ENCODE measurements at regions not wholly inside any gene's neighbourhood (a gene's known extent, or its start where the extent isn't known, plus 50 kb on each side); places are given as distances from the start of the nearest gene placed in this dataset.

- Mint-ChIP-seq H3K9me3 (ENCODE audit: unreplicated experiment) (no peaks in the 10 kb centered on the region), H3K27me3 (ENCODE audit: low read depth, unreplicated experiment) (no peaks in the 10 kb centered on the region), H3K36me3 (ENCODE audit: low read depth, unreplicated experiment) (no peaks in the 10 kb centered on the region), H3K4me1 (ENCODE audit: low read depth, unreplicated experiment) (no peaks in the 10 kb centered on the region), H3K4me3 (ENCODE audit: unreplicated experiment) (no peak overlapping the region), H3K27ac (ENCODE audit: unreplicated experiment) (no peak overlapping the region)
- Histone ChIP-seq H3K27me3 (ENCODE audit: insufficient read depth, low read length) (no peaks in the 10 kb centered on the region), H3K4me3 (ENCODE audit: insufficient read depth, low read depth, low read length) (no peak overlapping the region), H3K79me2 (ENCODE audit: insufficient read depth, low read length) (no peaks in the 10 kb centered on the region), H2AFZ (ENCODE audit: low read depth, low read length) (no peak overlapping the region), H3K9ac (ENCODE audit: low read length) (no peak overlapping the region), H4K20me1 (ENCODE audit: insufficient read depth, low read length) (no peaks in the 10 kb centered on the region), H3K4me2 (ENCODE audit: low read length) (no peak overlapping the region), H3K4me1 (ENCODE audit: insufficient read depth, low read length) (no peaks in the 10 kb centered on the region), H3K36me3 (ENCODE audit: insufficient read depth, low read length) (no peaks in the 10 kb centered on the region), H3K27ac (ENCODE audit: low read depth, low read length) (no peak overlapping the region), H3K9me3 (ENCODE audit: insufficient read depth, low read depth, low read length) (no peaks in the 10 kb centered on the region)
- TF ChIP-seq CTCF (IDR thresholded peaks at IDR 0.05; ENCODE audit: insufficient read depth, low read depth, low read length): no peak
- no peak for TF ChIP-seq EZH2 (IDR thresholded peaks at IDR 0.05; ENCODE audit: insufficient read depth, low read length)
- DNase-seq (ENCODE audit: low read depth) (no peak), FAIRE-seq (no peak)
Observed at GRCh38 chr4:96784336-96784735, 944.4 kb downstream of the PDHA2 start.

- Mint-ChIP-seq H3K36me3 (ENCODE audit: low read depth, unreplicated experiment) (no peaks in the 10 kb centered on the region), H3K9me3 (ENCODE audit: unreplicated experiment) (no peaks in the 10 kb centered on the region), H3K27me3 (ENCODE audit: low read depth, unreplicated experiment) (no peaks in the 10 kb centered on the region), H3K27ac (ENCODE audit: unreplicated experiment) (no peak overlapping the region), H3K4me3 (ENCODE audit: unreplicated experiment) (no peak overlapping the region), H3K4me1 (ENCODE audit: low read depth, unreplicated experiment) (no peaks in the 10 kb centered on the region)
- Histone ChIP-seq H3K36me3 (ENCODE audit: insufficient read depth, low read length) (no peaks in the 10 kb centered on the region), H3K27ac (ENCODE audit: low read depth, low read length) (no peak overlapping the region), H3K27me3 (ENCODE audit: insufficient read depth, low read length) (no peaks in the 10 kb centered on the region), H2AFZ (ENCODE audit: low read depth, low read length) (no peak overlapping the region), H3K9me3 (ENCODE audit: insufficient read depth, low read depth, low read length) (no peaks in the 10 kb centered on the region), H3K4me1 (ENCODE audit: insufficient read depth, low read length) (no peaks in the 10 kb centered on the region), H3K79me2 (ENCODE audit: insufficient read depth, low read length) (no peaks in the 10 kb centered on the region), H3K4me2 (ENCODE audit: low read length) (no peak overlapping the region), H4K20me1 (ENCODE audit: insufficient read depth, low read length) (no peaks in the 10 kb centered on the region), H3K4me3 (ENCODE audit: insufficient read depth, low read depth, low read length) (no peak overlapping the region), H3K9ac (ENCODE audit: low read length) (no peak overlapping the region)
- FAIRE-seq (no peak), DNase-seq (ENCODE audit: low read depth) (no peak)
- TF ChIP-seq EZH2 (IDR thresholded peaks at IDR 0.05; ENCODE audit: insufficient read depth, low read length) (no peak), CTCF (IDR thresholded peaks at IDR 0.05; ENCODE audit: insufficient read depth, low read depth, low read length) (no peak)
Observed at GRCh38 chr4:96786306-96786705, 946.4 kb downstream of the PDHA2 start.

- no peak overlapping the region for H3K27ac ChIP-seq (ENCODE audit: low read depth, low read length)
- no peaks in the 10 kb centered on the region for H3K4me1 Mint-ChIP-seq (ENCODE audit: low read depth, unreplicated experiment)
- no peaks in the 10 kb centered on the region for H4K20me1 ChIP-seq (ENCODE audit: insufficient read depth, low read length)
- no peak overlapping the region for H3K27ac Mint-ChIP-seq (ENCODE audit: unreplicated experiment)
- H3K79me2 ChIP-seq (ENCODE audit: insufficient read depth, low read length): no peaks in the 10 kb centered on the region
- H3K4me3 Mint-ChIP-seq (ENCODE audit: unreplicated experiment): no peak overlapping the region
- H3K4me1 ChIP-seq (ENCODE audit: insufficient read depth, low read length): no peaks in the 10 kb centered on the region
- no peak for DNase-seq (ENCODE audit: low read depth)
- no peaks in the 10 kb centered on the region for H3K36me3 Mint-ChIP-seq (ENCODE audit: low read depth, unreplicated experiment)
- H2AFZ ChIP-seq (ENCODE audit: low read depth, low read length): no peak overlapping the region
- no peaks in the 10 kb centered on the region for H3K27me3 Mint-ChIP-seq (ENCODE audit: low read depth, unreplicated experiment)
- no peak overlapping the region for H3K4me2 ChIP-seq (ENCODE audit: low read length)
- H3K9me3 Mint-ChIP-seq (ENCODE audit: unreplicated experiment): no peaks in the 10 kb centered on the region
- FAIRE-seq: no peak
- TF ChIP-seq CTCF (IDR thresholded peaks at IDR 0.05; ENCODE audit: insufficient read depth, low read depth, low read length): no peak
- TF ChIP-seq EZH2 (IDR thresholded peaks at IDR 0.05; ENCODE audit: insufficient read depth, low read length): no peak
- no peaks in the 10 kb centered on the region for H3K9me3 ChIP-seq (ENCODE audit: insufficient read depth, low read depth, low read length)
- H3K9ac ChIP-seq (ENCODE audit: low read length): no peak overlapping the region
- H3K36me3 ChIP-seq (ENCODE audit: insufficient read depth, low read length): no peaks in the 10 kb centered on the region
- H3K27me3 ChIP-seq (ENCODE audit: insufficient read depth, low read length): no peaks in the 10 kb centered on the region
- H3K4me3 ChIP-seq (ENCODE audit: insufficient read depth, low read depth, low read length): no peak overlapping the region
Observed at GRCh38 chr4:96787766-96788165, 947.9 kb downstream of the PDHA2 start.
